ENCODE measurements at regions not wholly inside any gene's neighbourhood (a gene's known extent, or its start where the extent isn't known, plus 50 kb on each side); places are given as distances from the start of the nearest gene placed in this dataset.

GRCh38 chr1:157407917-157408525 is 144.3 kb downstream of the FCRL5 start:
- no peaks in the 10 kb centered on the region for H3K36me3 ChIP-seq
- TF ChIP-seq CTCF (IDR thresholded peaks at IDR 0.05) = no peak
- no peak overlapping the region for H3K4me3 ChIP-seq
- H3K27me3 ChIP-seq = no peaks in the 10 kb centered on the region
- intact Hi-C loops (cut with DNase I) = no loop called here
- no peaks in the 10 kb centered on the region for H3K4me1 ChIP-seq
- no peak overlapping the region for H3K9ac ChIP-seq (ENCODE audit: low read depth in 2 of 2, low read length in 2 of 2)
- H3K9me3 ChIP-seq = no peaks in the 10 kb centered on the region
- H3K27ac ChIP-seq = no peak overlapping the region
- peak; percentile 11 for DNase-seq

- Histone ChIP-seq H3K36me3 (no peaks in the 10 kb centered on the region), H3K9me3 (no peaks in the 10 kb centered on the region), H3K27ac (no peak overlapping the region), H3K4me3 (no peak overlapping the region), H3K9ac (ENCODE audit: low read depth in 2 of 2, low read length in 2 of 2) (no peak overlapping the region), H3K27me3 (no peaks in the 10 kb centered on the region), H3K4me1 (no peaks in the 10 kb centered on the region)
- no peak for TF ChIP-seq CTCF (IDR thresholded peaks at IDR 0.05)
- peak; percentile 1 for DNase-seq
- intact Hi-C loops (cut with DNase I) = no loop called here
Observed at GRCh38 chr1:157407367-157407766, 144.9 kb downstream of the FCRL5 start.

- Histone ChIP-seq H3K27me3 (no peaks in the 10 kb centered on the region), H3K36me3 (no peaks in the 10 kb centered on the region), H3K27ac (no peak overlapping the region), H3K9me3 (no peaks in the 10 kb centered on the region), H3K4me3 (no peak overlapping the region), H3K4me1 (no peaks in the 10 kb centered on the region), H3K9ac (ENCODE audit: low read depth in 2 of 2, low read length in 2 of 2) (no peak overlapping the region)
- TF ChIP-seq CTCF (IDR thresholded peaks at IDR 0.05) = no peak
- intact Hi-C loops (cut with DNase I) = no loop called here
- DNase-seq = no peak
Observed at GRCh38 chr1:157405662-157406061, 146.7 kb downstream of the FCRL5 start.

- TF ChIP-seq CTCF (IDR thresholded peaks at IDR 0.05) = no peak
- Histone ChIP-seq H3K9ac (ENCODE audit: low read depth in 2 of 2, low read length in 2 of 2) (no peak overlapping the region), H3K27ac (no peak overlapping the region), H3K27me3 (no peaks in the 10 kb centered on the region), H3K9me3 (no peaks in the 10 kb centered on the region), H3K36me3 (no peaks in the 10 kb centered on the region), H3K4me1 (no peaks in the 10 kb centered on the region), H3K4me3 (no peak overlapping the region)
- DNase-seq = no peak
- intact Hi-C loops (cut with DNase I) = no loop called here
Observed at GRCh38 chr1:157404614-157405013, 147.7 kb downstream of the FCRL5 start.

GRCh38 chr1:157404063-157404501 is 148.2 kb downstream of the FCRL5 start:
- intact Hi-C loops (cut with DNase I) = no loop called here
- Histone ChIP-seq H3K4me3 (no peak overlapping the region), H3K27ac (no peak overlapping the region), H3K4me1 (no peaks in the 10 kb centered on the region), H3K9me3 (no peaks in the 10 kb centered on the region), H3K9ac (ENCODE audit: low read depth in 2 of 2, low read length in 2 of 2) (no peak overlapping the region), H3K36me3 (no peaks in the 10 kb centered on the region), H3K27me3 (no peaks in the 10 kb centered on the region)
- no peak for DNase-seq
- TF ChIP-seq CTCF (IDR thresholded peaks at IDR 0.05) = no peak
